Coronary artery (tissue), 2 donors: ENCODE measurements at regions not wholly inside any gene's neighbourhood (a gene's known extent, or its start where the extent isn't known, plus 50 kb on each side); places are given as distances from the start of the nearest gene placed in this dataset.

Experiments
- DNase-seq: peaks from one replicate; pipeline ENCODE4 v3.0.0-alpha.2; 2017; ENCODE audit warnings: low spot score
- H3K27ac ChIP-seq, 2 donors: fragments of 200-600 bp; sonication (generic); one replicate each; pipeline ENCODE4 v1.5.1; 2016 to 2019
- H3K4me3 ChIP-seq: fragments of 200-600 bp; sonication (generic); 2 replicates; pipeline ENCODE4 v1.5.1; 2016; ENCODE audit warnings: mild to moderate bottlenecking, moderate library complexity
- CTCF ChIP-seq: fragments of 200-600 bp; sonication (generic); IDR thresholded peaks from one replicate; pipeline ENCODE4 v1.5.1; 2019; ENCODE audit warnings: antibody characterized with exemption

- no peak overlapping the region for H3K27ac ChIP-seq
- no peak overlapping the region for H3K4me3 ChIP-seq
- no peak for DNase-seq
- no peak for TF ChIP-seq CTCF
Observed at GRCh38 chr4:117481742-117482141, 396.4 kb upstream of the TRAM1L1 start.

GRCh38 chr4:117488692-117489091, 403.3 kb upstream of the TRAM1L1 start:
- Histone ChIP-seq H3K27ac (no peak overlapping the region), H3K4me3 (no peak overlapping the region)
- DNase-seq: no peak
- TF ChIP-seq CTCF: no peak

- DNase-seq: no peak
- Histone ChIP-seq H3K27ac (no peak overlapping the region), H3K4me3 (no peak overlapping the region)
- no peak for TF ChIP-seq CTCF
Observed at GRCh38 chr4:117489107-117489506, 403.7 kb upstream of the TRAM1L1 start.

- TF ChIP-seq CTCF: no peak
- Histone ChIP-seq H3K27ac (no peak overlapping the region), H3K4me3 (no peak overlapping the region)
- no peak for DNase-seq
Observed at GRCh38 chr4:117491516-117491915, 406.1 kb upstream of the TRAM1L1 start.

GRCh38 chr4:117495802-117496201, 410.4 kb upstream of the TRAM1L1 start:
- H3K4me3 ChIP-seq: no peak overlapping the region
- DNase-seq: no peak
- TF ChIP-seq CTCF: no peak
- no peak overlapping the region for H3K27ac ChIP-seq

- H3K4me3 ChIP-seq: no peak overlapping the region
- no peak for TF ChIP-seq CTCF
- no peak for DNase-seq
- H3K27ac ChIP-seq: no peak overlapping the region
Observed at GRCh38 chr4:117512414-117512813, 427.0 kb upstream of the TRAM1L1 start.

GRCh38 chr4:117514391-117515175, 429.2 kb upstream of the TRAM1L1 start:
- no peak for DNase-seq
- no peak overlapping the region for H3K27ac ChIP-seq
- TF ChIP-seq CTCF: no peak
- no peak overlapping the region for H3K4me3 ChIP-seq
